ENCODE measurements at regions not wholly inside any gene's neighbourhood (a gene's known extent, or its start where the extent isn't known, plus 50 kb on each side); places are given as distances from the start of the nearest gene placed in this dataset.
"Not testable (repeated sequence)": the region's sequence is repeated elsewhere in the genome, so short reads cannot be mapped to it uniquely, and the experiment has no call there.

DNA sequence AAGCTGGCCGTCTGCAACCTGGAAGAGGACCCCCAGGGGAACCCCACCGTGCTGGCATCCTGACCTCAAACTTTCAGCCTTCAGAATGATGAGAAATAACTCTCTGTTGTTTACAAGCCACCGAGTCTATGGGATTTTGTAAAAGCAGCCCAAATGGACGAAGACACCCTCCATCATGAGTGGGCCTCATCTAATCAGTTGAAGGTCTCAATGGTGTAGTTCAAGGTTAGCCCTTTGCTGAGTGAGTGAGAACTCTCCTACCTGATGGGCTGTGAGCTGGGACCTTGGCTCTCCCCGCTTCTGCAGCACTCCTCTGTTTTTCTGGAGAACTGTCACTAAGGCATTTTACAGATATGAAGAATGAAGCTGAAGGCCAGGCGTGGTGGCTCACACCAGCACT, 325.9 kb upstream of the TNRC6C start:
- TF ChIP-seq, protein P1, sequence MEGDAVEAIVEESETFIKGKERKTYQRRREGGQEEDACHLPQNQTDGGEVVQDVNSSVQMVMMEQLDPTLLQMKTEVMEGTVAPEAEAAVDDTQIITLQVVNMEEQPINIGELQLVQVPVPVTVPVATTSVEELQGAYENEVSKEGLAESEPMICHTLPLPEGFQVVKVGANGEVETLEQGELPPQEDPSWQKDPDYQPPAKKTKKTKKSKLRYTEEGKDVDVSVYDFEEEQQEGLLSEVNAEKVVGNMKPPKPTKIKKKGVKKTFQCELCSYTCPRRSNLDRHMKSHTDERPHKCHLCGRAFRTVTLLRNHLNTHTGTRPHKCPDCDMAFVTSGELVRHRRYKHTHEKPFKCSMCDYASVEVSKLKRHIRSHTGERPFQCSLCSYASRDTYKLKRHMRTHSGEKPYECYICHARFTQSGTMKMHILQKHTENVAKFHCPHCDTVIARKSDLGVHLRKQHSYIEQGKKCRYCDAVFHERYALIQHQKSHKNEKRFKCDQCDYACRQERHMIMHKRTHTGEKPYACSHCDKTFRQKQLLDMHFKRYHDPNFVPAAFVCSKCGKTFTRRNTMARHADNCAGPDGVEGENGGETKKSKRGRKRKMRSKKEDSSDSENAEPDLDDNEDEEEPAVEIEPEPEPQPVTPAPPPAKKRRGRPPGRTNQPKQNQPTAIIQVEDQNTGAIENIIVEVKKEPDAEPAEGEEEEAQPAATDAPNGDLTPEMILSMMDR (IDR thresholded peaks at IDR 0.05; ENCODE audit: unreplicated experiment), result no peak
- Mint-ChIP-seq H3K4me3 (ENCODE audit: unreplicated experiment) (no peak overlapping the region), H3K27ac (ENCODE audit: unreplicated experiment) (no peak overlapping the region), H3K36me3 (ENCODE audit: low read depth, unreplicated experiment) (no peaks in the 10 kb centered on the region), H3K4me1 (ENCODE audit: unreplicated experiment) (peaks cover 5% of the 10 kb centered on the region), H3K9me3 (ENCODE audit: unreplicated experiment) (no peaks in the 10 kb centered on the region), H3K27me3 (ENCODE audit: unreplicated experiment) (peaks cover 4% of the 10 kb centered on the region)
- DNase-seq (ENCODE audit: low spot score), result no peak

DNA sequence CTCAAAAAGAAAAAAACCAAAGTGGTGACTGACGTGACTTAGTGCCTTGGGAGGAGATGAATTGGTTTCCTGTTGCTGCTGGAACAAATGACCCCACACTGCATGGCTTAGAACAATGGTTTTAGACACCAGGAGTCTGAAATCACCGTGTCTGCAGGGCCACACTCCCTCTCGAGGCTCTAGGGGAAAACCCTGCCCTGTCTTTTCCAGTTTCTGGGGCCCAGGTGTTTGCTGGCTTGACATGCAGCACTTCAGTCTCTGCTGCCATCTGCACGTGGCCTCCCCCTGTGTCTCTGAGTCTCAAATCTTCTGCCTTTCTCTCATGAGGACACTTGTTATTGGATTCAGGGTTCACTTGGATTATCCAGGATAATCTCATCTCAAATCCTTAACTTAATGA, 323.8 kb upstream of the TNRC6C start:
- no peaks in the 10 kb centered on the region for H3K9me3 Mint-ChIP-seq (ENCODE audit: unreplicated experiment)
- DNase-seq (ENCODE audit: low spot score), result no peak
- H3K27me3 Mint-ChIP-seq (ENCODE audit: unreplicated experiment), result peaks cover 2% of the 10 kb centered on the region
- peaks cover 5% of the 10 kb centered on the region for H3K4me1 Mint-ChIP-seq (ENCODE audit: unreplicated experiment)
- TF ChIP-seq, protein P1 (IDR thresholded peaks at IDR 0.05; ENCODE audit: unreplicated experiment), result no peak
- no peak overlapping the region for H3K27ac Mint-ChIP-seq (ENCODE audit: unreplicated experiment)
- H3K36me3 Mint-ChIP-seq (ENCODE audit: low read depth, unreplicated experiment), result no peaks in the 10 kb centered on the region
- H3K4me3 Mint-ChIP-seq (ENCODE audit: unreplicated experiment), result no peak overlapping the region

DNA sequence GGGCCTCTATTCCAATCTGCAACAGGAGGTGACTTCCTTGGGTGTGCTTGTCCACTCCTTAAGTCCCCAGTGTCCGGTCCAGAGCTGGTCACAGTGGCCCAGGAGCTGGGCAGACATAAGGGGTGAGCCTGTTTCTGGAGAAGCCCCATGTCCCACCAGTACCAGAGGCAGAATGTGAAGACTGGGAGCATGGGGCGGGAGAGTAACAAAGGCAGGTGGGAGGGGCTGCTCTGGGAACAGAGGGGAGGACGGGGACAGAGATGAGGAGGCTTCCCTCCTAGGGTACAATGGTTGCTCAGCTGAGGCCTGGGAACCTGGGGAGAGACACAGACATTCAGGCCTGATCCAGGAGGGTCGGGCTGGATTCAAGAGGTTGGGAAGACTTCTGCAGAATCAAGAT, 323.3 kb upstream of the TNRC6C start:
- Mint-ChIP-seq H3K27ac (ENCODE audit: unreplicated experiment) (no peak overlapping the region), H3K36me3 (ENCODE audit: low read depth, unreplicated experiment) (no peaks in the 10 kb centered on the region), H3K27me3 (ENCODE audit: unreplicated experiment) (peaks cover 2% of the 10 kb centered on the region), H3K4me3 (ENCODE audit: unreplicated experiment) (no peak overlapping the region), H3K9me3 (ENCODE audit: unreplicated experiment) (no peaks in the 10 kb centered on the region), H3K4me1 (ENCODE audit: unreplicated experiment) (peaks cover 5% of the 10 kb centered on the region)
- DNase-seq (ENCODE audit: low spot score), result no peak
- TF ChIP-seq, protein P1 (IDR thresholded peaks at IDR 0.05; ENCODE audit: unreplicated experiment), result no peak

DNA sequence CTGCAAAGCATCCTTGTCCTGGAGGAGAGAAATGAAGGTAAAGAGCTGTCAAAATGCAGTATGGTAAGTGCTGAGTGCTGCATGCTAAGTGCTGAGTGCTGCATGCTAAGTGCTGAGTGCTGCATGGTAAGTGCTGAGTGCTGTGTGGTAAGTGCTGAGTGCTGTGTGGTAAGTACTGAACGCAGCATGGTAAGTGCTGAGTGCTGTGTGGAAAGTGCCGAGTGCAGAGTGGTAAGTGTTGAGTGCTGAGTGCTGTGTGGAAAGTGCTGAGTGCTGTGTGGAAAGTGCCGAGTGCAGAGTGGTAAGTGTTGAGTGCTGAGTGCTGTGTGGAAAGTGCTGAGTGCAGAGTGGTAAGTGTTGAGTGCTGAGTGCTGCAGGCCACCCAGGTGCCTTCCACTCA, 322.7 kb upstream of the TNRC6C start:
- H3K4me1 Mint-ChIP-seq (ENCODE audit: unreplicated experiment); H3K4me3 Mint-ChIP-seq (ENCODE audit: unreplicated experiment); H3K27me3 Mint-ChIP-seq (ENCODE audit: unreplicated experiment); H3K9me3 Mint-ChIP-seq (ENCODE audit: unreplicated experiment); H3K36me3 Mint-ChIP-seq (ENCODE audit: low read depth, unreplicated experiment); DNase-seq (ENCODE audit: low spot score); H3K27ac Mint-ChIP-seq (ENCODE audit: unreplicated experiment): not testable (repeated sequence)

DNA sequence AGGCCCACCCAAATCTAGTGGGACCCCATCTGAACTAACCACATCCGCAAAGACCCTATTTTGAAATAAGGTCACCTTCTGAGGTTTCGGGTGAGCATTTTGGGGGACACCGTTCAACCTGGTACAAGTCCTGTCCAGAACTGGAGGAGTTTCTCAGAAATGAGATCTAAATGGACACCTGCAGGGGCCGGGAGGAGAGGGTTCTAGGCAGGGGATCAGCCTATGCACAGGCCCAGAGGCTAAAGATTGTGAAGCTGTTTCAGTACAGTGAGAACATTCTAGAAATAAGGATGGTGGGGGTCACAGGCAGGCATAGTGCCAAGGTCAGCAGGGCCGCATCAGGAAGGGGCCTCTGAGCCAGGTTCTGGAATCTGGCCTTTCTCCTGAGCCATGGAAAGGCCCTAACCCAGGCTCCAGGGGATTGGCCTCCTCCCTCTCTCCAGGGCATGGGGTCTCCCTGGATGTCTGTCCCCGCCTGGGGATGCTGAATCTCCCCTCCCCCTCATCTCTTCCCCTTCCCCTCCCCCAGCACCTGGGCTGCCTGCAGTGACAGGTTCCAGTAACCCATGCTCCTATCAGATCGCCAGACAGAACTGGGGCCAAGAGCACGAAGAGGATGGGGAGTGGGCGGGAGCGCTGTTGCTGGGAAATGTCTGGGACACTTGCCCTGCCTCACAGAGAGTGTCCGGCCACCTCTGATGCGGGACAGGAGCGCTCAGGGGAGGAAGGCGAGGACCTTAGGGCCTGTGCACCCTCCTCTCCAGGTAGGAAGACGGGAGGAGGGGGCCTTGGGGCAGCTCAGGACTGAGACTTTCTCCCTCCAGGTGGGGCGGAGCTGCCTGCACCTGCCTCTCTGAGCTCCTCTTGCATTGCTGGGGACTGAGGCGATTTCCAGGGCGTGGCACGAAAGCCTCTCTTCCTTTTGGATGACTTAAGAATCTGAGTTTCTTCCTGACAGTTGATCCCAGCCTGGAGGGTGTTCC, 321.4 kb upstream of the TNRC6C start:
- DNase-seq (ENCODE audit: low spot score), result no peak
- Mint-ChIP-seq H3K27ac (ENCODE audit: unreplicated experiment) (no peak overlapping the region), H3K9me3 (ENCODE audit: unreplicated experiment) (no peaks in the 10 kb centered on the region), H3K27me3 (ENCODE audit: unreplicated experiment) (peaks cover 3% of the 10 kb centered on the region), H3K36me3 (ENCODE audit: low read depth, unreplicated experiment) (no peaks in the 10 kb centered on the region), H3K4me1 (ENCODE audit: unreplicated experiment) (peaks cover 5% of the 10 kb centered on the region), H3K4me3 (ENCODE audit: unreplicated experiment) (no peak overlapping the region)
- TF ChIP-seq, protein P1 (IDR thresholded peaks at IDR 0.05; ENCODE audit: unreplicated experiment), result no peak
